ENCODE measurements at regions not wholly inside any gene's neighbourhood (a gene's known extent, or its start where the extent isn't known, plus 50 kb on each side); places are given as distances from the start of the nearest gene placed in this dataset.

DNA sequence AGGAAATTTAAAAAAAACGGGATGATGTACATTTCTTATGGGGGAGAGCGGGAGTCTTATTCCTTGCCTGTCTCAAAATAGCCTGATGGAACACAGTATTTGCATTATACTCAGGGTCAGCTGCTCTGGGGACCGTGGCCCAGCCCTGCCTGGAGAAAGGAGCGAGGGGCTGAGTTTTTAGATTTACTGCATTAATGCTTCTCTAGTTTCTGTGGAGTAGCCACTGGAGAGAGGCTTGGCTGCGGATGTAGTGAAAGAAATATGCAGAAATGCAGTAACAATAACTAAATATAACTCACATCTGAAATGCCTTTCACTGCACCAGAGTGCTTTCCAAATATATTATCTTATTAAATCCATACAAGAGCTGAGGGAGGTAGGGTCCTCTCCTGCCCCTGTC lies 87.6 kb upstream of the MAP1LC3B2 start:
- TF ChIP-seq, protein P1, sequence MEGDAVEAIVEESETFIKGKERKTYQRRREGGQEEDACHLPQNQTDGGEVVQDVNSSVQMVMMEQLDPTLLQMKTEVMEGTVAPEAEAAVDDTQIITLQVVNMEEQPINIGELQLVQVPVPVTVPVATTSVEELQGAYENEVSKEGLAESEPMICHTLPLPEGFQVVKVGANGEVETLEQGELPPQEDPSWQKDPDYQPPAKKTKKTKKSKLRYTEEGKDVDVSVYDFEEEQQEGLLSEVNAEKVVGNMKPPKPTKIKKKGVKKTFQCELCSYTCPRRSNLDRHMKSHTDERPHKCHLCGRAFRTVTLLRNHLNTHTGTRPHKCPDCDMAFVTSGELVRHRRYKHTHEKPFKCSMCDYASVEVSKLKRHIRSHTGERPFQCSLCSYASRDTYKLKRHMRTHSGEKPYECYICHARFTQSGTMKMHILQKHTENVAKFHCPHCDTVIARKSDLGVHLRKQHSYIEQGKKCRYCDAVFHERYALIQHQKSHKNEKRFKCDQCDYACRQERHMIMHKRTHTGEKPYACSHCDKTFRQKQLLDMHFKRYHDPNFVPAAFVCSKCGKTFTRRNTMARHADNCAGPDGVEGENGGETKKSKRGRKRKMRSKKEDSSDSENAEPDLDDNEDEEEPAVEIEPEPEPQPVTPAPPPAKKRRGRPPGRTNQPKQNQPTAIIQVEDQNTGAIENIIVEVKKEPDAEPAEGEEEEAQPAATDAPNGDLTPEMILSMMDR (IDR thresholded peaks at IDR 0.05; ENCODE audit: low read depth, low read length, missing input control), result no peak
- no peak for TF ChIP-seq REST (IDR thresholded peaks at IDR 0.05)
- no peak for TF ChIP-seq EGR1 (IDR thresholded peaks at IDR 0.05; ENCODE audit: low read depth in 2 of 2)
- TF ChIP-seq ZBTB33 (IDR thresholded peaks at IDR 0.05), result no peak
- TF ChIP-seq GABPA (IDR thresholded peaks at IDR 0.05 in 1 of 2, conservative IDR thresholded peaks at IDR 0.05 in 1 of 2), result no peak
